Mesendoderm (in vitro differentiated cells): ENCODE measurements at regions not wholly inside any gene's neighbourhood (a gene's known extent, or its start where the extent isn't known, plus 50 kb on each side); places are given as distances from the start of the nearest gene placed in this dataset.

Experiments
- DNase-seq: peaks from one replicate; pipeline ENCODE4 v3.0.0; 2013
- H2AK5ac ChIP-seq: 2 replicates; pipeline ENCODE4 v1.6.1; 2013; ENCODE audit warnings: low read length, inconsistent platforms
- H2BK120ac ChIP-seq: 2 replicates; pipeline ENCODE4 v1.6.1; 2013; ENCODE audit warnings: low read depth, mild to moderate bottlenecking, low read length, moderate library complexity, mixed read lengths
- H2BK15ac ChIP-seq: replicated peaks from 2 replicates; pipeline ENCODE4 v1.6.1; 2013; ENCODE audit warnings: low read depth, mild to moderate bottlenecking, moderate library complexity
- H2BK5ac ChIP-seq: 2 replicates; pipeline ENCODE4 v1.6.1; 2013; ENCODE audit warnings: low read length, inconsistent platforms
- H3K18ac ChIP-seq: 2 replicates; pipeline ENCODE4 v1.6.1; 2013; ENCODE audit warnings: mild to moderate bottlenecking, low read length, mixed read lengths
- H3K23ac ChIP-seq: one replicate; pipeline ENCODE4 v1.6.1; 2013; ENCODE audit warnings: low read length
- H3K27ac ChIP-seq: 2 replicates; pipeline ENCODE4 v1.5.1; 2013; ENCODE audit warnings: low read depth, mild to moderate bottlenecking, inconsistent platforms, low read length, moderate library complexity
- H3K27me3 ChIP-seq: 2 replicates; pipeline ENCODE4 v1.6.1; 2013; ENCODE audit warnings: low read length, control low read depth, mild to moderate bottlenecking, inconsistent platforms; ENCODE audit not compliant: insufficient read depth, poor library complexity
- H3K36me3 ChIP-seq: 2 replicates; pipeline ENCODE4 v1.6.1; 2013; ENCODE audit warnings: low read length, inconsistent platforms; ENCODE audit not compliant: control insufficient read depth, insufficient read depth
- H3K4ac ChIP-seq: one replicate; pipeline ENCODE4 v1.6.1; 2013; ENCODE audit warnings: low read depth, mild to moderate bottlenecking, low read length, moderate library complexity
- H3K4me1 ChIP-seq: 2 replicates; pipeline ENCODE4 v1.6.1; 2013; ENCODE audit warnings: low read depth, low read length, inconsistent platforms; ENCODE audit not compliant: control insufficient read depth
- H3K4me2 ChIP-seq: 2 replicates; pipeline ENCODE4 v1.6.1; 2013; ENCODE audit warnings: low read length
- H3K4me3 ChIP-seq: 2 replicates; pipeline ENCODE4 v1.5.1; 2013; ENCODE audit warnings: mild to moderate bottlenecking, low read length
- H3K56ac ChIP-seq: one replicate; pipeline ENCODE4 v1.6.1; 2013; ENCODE audit warnings: low read length
- H3K79me1 ChIP-seq: 2 replicates; pipeline ENCODE4 v1.6.1; 2013; ENCODE audit warnings: low read length, inconsistent platforms
- H3K79me2 ChIP-seq: 2 replicates; pipeline ENCODE4 v1.6.1; 2013; ENCODE audit warnings: mild to moderate bottlenecking, low read length; ENCODE audit not compliant: control insufficient read depth, insufficient read depth
- H3K9ac ChIP-seq: 2 replicates; pipeline ENCODE4 v1.6.1; 2013; ENCODE audit warnings: low read length, inconsistent platforms
- H4K5ac ChIP-seq: one replicate; pipeline ENCODE4 v1.6.1; 2013; ENCODE audit warnings: low read length
- H4K8ac ChIP-seq: one replicate; pipeline ENCODE4 v1.6.1; 2013; ENCODE audit warnings: low read depth, mild to moderate bottlenecking, control low read depth, low read length, moderate library complexity
- WGBS: extraction: QIAGEN DNeasy Blood & Tissue Kit; methylation state at CpG from one replicate; pipeline ENCODE4 v1.1.7; 2013; ENCODE audit warnings: low lambda C conversion rate, missing lambda C conversion rate; ENCODE audit not compliant: insufficient coverage; ENCODE audit errors: extremely low coverage; 5-methylcytosine and 5-hydroxymethylcytosine counted together

GRCh38 chr3:88779482-88779881, 327.9 kb upstream of the EPHA3 start:
- no peaks in the 10 kb centered on the region for H3K79me2 ChIP-seq
- H3K36me3 ChIP-seq = no peaks in the 10 kb centered on the region
- no peak overlapping the region for H3K56ac ChIP-seq
- H3K27ac ChIP-seq = no peak overlapping the region
- H2BK120ac ChIP-seq = no peak overlapping the region
- no peak overlapping the region for H3K4me2 ChIP-seq
- H3K18ac ChIP-seq = no peak overlapping the region
- DNase-seq = no peak
- WGBS = no CpG with 5 or more reads among the region's 1 CpG
- H3K79me1 ChIP-seq = no peaks in the 10 kb centered on the region
- H2BK15ac ChIP-seq = no peak overlapping the region
- no peak overlapping the region for H3K9ac ChIP-seq
- H3K23ac ChIP-seq = no peak overlapping the region
- H4K5ac ChIP-seq = no peak overlapping the region
- no peak overlapping the region for H2AK5ac ChIP-seq
- no peak overlapping the region for H3K4ac ChIP-seq
- H3K4me1 ChIP-seq = no peaks in the 10 kb centered on the region
- no peak overlapping the region for H3K4me3 ChIP-seq
- H4K8ac ChIP-seq = no peak overlapping the region
- H2BK5ac ChIP-seq = no peak overlapping the region
- no peaks in the 10 kb centered on the region for H3K27me3 ChIP-seq

GRCh38 chr3:88784925-88785324, 322.5 kb upstream of the EPHA3 start:
- Histone ChIP-seq H2BK5ac (no peak overlapping the region), H3K4me1 (no peaks in the 10 kb centered on the region), H3K23ac (no peak overlapping the region), H4K8ac (no peak overlapping the region), H3K18ac (no peak overlapping the region), H3K4ac (no peak overlapping the region), H3K36me3 (no peaks in the 10 kb centered on the region), H3K79me1 (no peaks in the 10 kb centered on the region), H3K56ac (no peak overlapping the region), H3K4me2 (no peak overlapping the region), H3K79me2 (no peaks in the 10 kb centered on the region), H2BK15ac (no peak overlapping the region), H3K9ac (no peak overlapping the region), H2AK5ac (no peak overlapping the region), H3K27ac (no peak overlapping the region), H2BK120ac (no peak overlapping the region), H3K27me3 (no peaks in the 10 kb centered on the region), H4K5ac (no peak overlapping the region), H3K4me3 (no peak overlapping the region)
- no peak for DNase-seq

- DNase-seq = no peak
- Histone ChIP-seq H3K18ac (no peak overlapping the region), H2BK15ac (no peak overlapping the region), H3K9ac (no peak overlapping the region), H3K36me3 (no peaks in the 10 kb centered on the region), H3K23ac (no peak overlapping the region), H3K79me1 (no peaks in the 10 kb centered on the region), H3K56ac (no peak overlapping the region), H4K8ac (no peak overlapping the region), H2BK120ac (no peak overlapping the region), H3K4me1 (no peaks in the 10 kb centered on the region), H3K79me2 (no peaks in the 10 kb centered on the region), H3K4ac (no peak overlapping the region), H3K4me2 (no peak overlapping the region), H2AK5ac (no peak overlapping the region), H3K27me3 (no peaks in the 10 kb centered on the region), H4K5ac (no peak overlapping the region), H2BK5ac (no peak overlapping the region), H3K27ac (no peak overlapping the region), H3K4me3 (no peak overlapping the region)
Observed at GRCh38 chr3:88785841-88786240, 321.6 kb upstream of the EPHA3 start.

GRCh38 chr3:88795503-88795902, 311.9 kb upstream of the EPHA3 start:
- Histone ChIP-seq H4K8ac (no peak overlapping the region), H3K79me2 (no peaks in the 10 kb centered on the region), H2AK5ac (no peak overlapping the region), H3K4ac (no peak overlapping the region), H3K4me1 (no peaks in the 10 kb centered on the region), H3K18ac (no peak overlapping the region), H3K79me1 (no peaks in the 10 kb centered on the region), H2BK15ac (no peak overlapping the region), H4K5ac (no peak overlapping the region), H2BK120ac (no peak overlapping the region), H3K56ac (no peak overlapping the region), H3K23ac (no peak overlapping the region), H3K27me3 (no peaks in the 10 kb centered on the region), H3K9ac (no peak overlapping the region), H3K4me3 (no peak overlapping the region), H2BK5ac (no peak overlapping the region), H3K27ac (no peak overlapping the region), H3K4me2 (no peak overlapping the region), H3K36me3 (no peaks in the 10 kb centered on the region)
- DNase-seq = peak; percentile 12

DNA sequence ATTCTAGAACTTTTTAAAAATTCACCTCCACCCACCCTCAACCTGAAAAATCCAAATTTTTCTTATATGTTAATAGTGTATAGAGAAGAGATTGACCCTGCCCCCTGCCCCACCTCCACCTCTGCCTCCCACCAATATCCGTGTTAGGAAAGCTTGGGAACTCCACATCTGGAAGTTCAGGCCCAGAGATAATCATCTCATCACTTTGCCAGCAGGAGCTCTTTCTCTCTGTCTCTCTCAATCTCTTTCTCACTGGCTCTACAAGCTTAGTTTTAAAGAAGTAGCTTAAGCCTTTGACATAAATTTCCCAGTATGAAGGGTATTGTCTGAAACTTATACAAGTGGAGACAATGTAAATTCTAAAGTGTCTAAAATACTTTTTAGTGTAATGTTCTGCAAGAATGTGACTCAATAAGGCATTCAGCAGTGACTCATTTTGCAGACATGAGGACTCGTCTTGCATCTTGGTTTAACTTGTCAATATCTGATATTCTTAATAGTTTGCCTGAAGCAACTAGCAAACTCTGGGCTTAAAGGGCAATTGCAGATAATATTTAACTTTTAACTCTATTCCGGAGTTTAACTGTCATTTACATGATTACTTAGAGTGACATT, 299.8 kb upstream of the EPHA3 start:
- peak; percentile 70 for DNase-seq
- no CpG with 5 or more reads among the region's 3 CpGs for WGBS
- Histone ChIP-seq H2BK120ac (no peak overlapping the region), H3K56ac (no peak overlapping the region), H3K27ac (no peak overlapping the region), H2BK5ac (no peak overlapping the region), H3K23ac (no peak overlapping the region), H3K4me3 (no peak overlapping the region), H2BK15ac (no peak overlapping the region), H4K5ac (no peak overlapping the region), H4K8ac (no peak overlapping the region), H3K18ac (no peak overlapping the region), H3K27me3 (no peaks in the 10 kb centered on the region), H3K4me2 (no peak overlapping the region), H3K9ac (no peak overlapping the region), H2AK5ac (no peak overlapping the region), H3K4me1 (no peaks in the 10 kb centered on the region), H3K79me2 (no peaks in the 10 kb centered on the region), H3K4ac (no peak overlapping the region), H3K36me3 (no peaks in the 10 kb centered on the region), H3K79me1 (no peaks in the 10 kb centered on the region)

- no peak overlapping the region for H3K27ac ChIP-seq
- no peak overlapping the region for H4K5ac ChIP-seq
- no peaks in the 10 kb centered on the region for H3K27me3 ChIP-seq
- H3K79me2 ChIP-seq = no peaks in the 10 kb centered on the region
- no peak overlapping the region for H3K23ac ChIP-seq
- no peaks in the 10 kb centered on the region for H3K36me3 ChIP-seq
- H3K18ac ChIP-seq = no peak overlapping the region
- H3K4me2 ChIP-seq = no peak overlapping the region
- H2AK5ac ChIP-seq = no peak overlapping the region
- no CpG with 5 or more reads among the region's 2 CpGs for WGBS
- no peak overlapping the region for H2BK5ac ChIP-seq
- H3K9ac ChIP-seq = no peak overlapping the region
- no peak overlapping the region for H2BK15ac ChIP-seq
- H3K56ac ChIP-seq = no peak overlapping the region
- H3K4me3 ChIP-seq = no peak overlapping the region
- H3K4ac ChIP-seq = no peak overlapping the region
- DNase-seq = no peak
- H4K8ac ChIP-seq = no peak overlapping the region
- no peaks in the 10 kb centered on the region for H3K4me1 ChIP-seq
- H2BK120ac ChIP-seq = no peak overlapping the region
- H3K79me1 ChIP-seq = no peaks in the 10 kb centered on the region
Observed at GRCh38 chr3:88809993-88810392, 297.4 kb upstream of the EPHA3 start.
